Kidney (tissue), 13 donors: ENCODE measurements at regions not wholly inside any gene's neighbourhood (a gene's known extent, or its start where the extent isn't known, plus 50 kb on each side); places are given as distances from the start of the nearest gene placed in this dataset.
A peak's percentile ranks its signal among the peaks of the same experiment; 100 is the strongest.

Source experiments
- DNase-seq, 5 donors: peaks; one replicate each; pipeline ENCODE4 v3.0.0-alpha.2; 2013 to 2020
- FAIRE-seq: peaks from 2 replicates; lab custom pipeline; 2012; peaks lifted over from hg19 to GRCh38; lab: Jason Lieb, UNC
- H3K27ac ChIP-seq, 2 donors: one replicate each; pipeline ENCODE4 v1.7.0; 2013; ENCODE audit warnings: low read depth in 2 of 2, low read length in 2 of 2, inconsistent platforms in 1 of 2
- H3K27me3 ChIP-seq: one replicate; pipeline ENCODE4 v1.7.1; 2013; ENCODE audit warnings: low read length, inconsistent platforms; ENCODE audit not compliant: control insufficient read depth, insufficient read depth
- H3K36me3 ChIP-seq, 3 donors: one replicate each; pipeline versions ENCODE4 v1.7.0 to v1.7.1; 2013; ENCODE audit warnings: low read length in 3 of 3, control low read depth in 1 of 3, inconsistent platforms in 1 of 3; ENCODE audit not compliant: insufficient read depth in 3 of 3, control insufficient read depth in 2 of 3
- H3K4me1 ChIP-seq, 3 donors: one replicate each; pipeline versions ENCODE4 v1.7.0 to v1.7.1; 2013; ENCODE audit warnings: low read length in 3 of 3, inconsistent platforms in 1 of 3, low read depth in 1 of 3; ENCODE audit not compliant: control insufficient read depth in 2 of 3, insufficient read depth in 2 of 3
- H3K4me3 ChIP-seq, 3 donors: one replicate each; pipeline versions ENCODE4 v1.7.0 to v1.8.1; 2013; ENCODE audit warnings: low read length in 3 of 3, control low read depth in 1 of 3, inconsistent platforms in 1 of 3
- H3K9ac ChIP-seq, 3 donors: one replicate each; pipeline versions ENCODE4 v1.7.0 to v1.7.1; 2013; ENCODE audit warnings: low read length in 3 of 3, control low read depth in 1 of 3, inconsistent platforms in 1 of 3
- H3K9me3 ChIP-seq, 3 donors: one replicate each; pipeline versions ENCODE4 v1.7.0 to v1.7.1; 2013; ENCODE audit warnings: low read length in 3 of 3, control low read depth in 1 of 3, inconsistent platforms in 1 of 3; ENCODE audit not compliant: control insufficient read depth in 2 of 3, insufficient read depth in 1 of 3
- CTCF ChIP-seq: IDR thresholded peaks from 3 replicates; pipeline ENCODE4 v1.5.1; 2012; ENCODE audit warnings: mild to moderate bottlenecking, moderate library complexity, borderline replicate concordance; ENCODE audit not compliant: insufficient read depth; ENCODE audit errors: extremely low read depth
- intact Hi-C: fragments of 100-400 bp; cut with DNase I; formaldehyde crosslinking; loops from one replicate; pipeline ENCODE4 v1.11.1; 2022
- donor health status: control.
- donor health status: control.
- donor health status: control.
- donor health status: control.
- donor health status: control.
- donor health status: DM: yes; HTN: yes; CAD: no.
- donor health status: Normal renal cell carcinoma (clear cell type).

GRCh38 chr6:142551274-142551811, 249.5 kb downstream of the ADGRG6 start:
- Histone ChIP-seq H3K36me3 (no peaks in the 10 kb centered on the region), H3K4me1 (no peaks in the 10 kb centered on the region), H3K27me3 (no peaks in the 10 kb centered on the region), H3K9me3 (no peaks in the 10 kb centered on the region), H3K9ac (no peak overlapping the region), H3K4me3 (no peak overlapping the region), H3K27ac (no peak overlapping the region)
- no peak for TF ChIP-seq CTCF
- peak in 1 of 5 donors; percentile 88 for DNase-seq
- intact Hi-C loops = no loop called here
- FAIRE-seq = no peak

- Histone ChIP-seq H3K4me1 (no peaks in the 10 kb centered on the region), H3K9me3 (no peaks in the 10 kb centered on the region), H3K27ac (no peak overlapping the region), H3K4me3 (no peak overlapping the region), H3K36me3 (no peaks in the 10 kb centered on the region), H3K27me3 (no peaks in the 10 kb centered on the region), H3K9ac (no peak overlapping the region)
- DNase-seq (no peak), FAIRE-seq (no peak)
- TF ChIP-seq CTCF = no peak
- intact Hi-C loops = no loop called here
Observed at GRCh38 chr6:142558786-142559185, 257.0 kb downstream of the ADGRG6 start.

GRCh38 chr6:142561511-142562265, 259.9 kb downstream of the ADGRG6 start:
- Histone ChIP-seq H3K27me3 (no peaks in the 10 kb centered on the region), H3K4me3 (no peak overlapping the region), H3K9me3 (no peaks in the 10 kb centered on the region), H3K4me1 (no peaks in the 10 kb centered on the region), H3K36me3 (no peaks in the 10 kb centered on the region), H3K9ac (no peak overlapping the region), H3K27ac (no peak overlapping the region)
- DNase-seq (no peak), FAIRE-seq (no peak)
- no peak for TF ChIP-seq CTCF
- intact Hi-C loops = no loop called here
